ENCODE measurements at regions not wholly inside any gene's neighbourhood (a gene's known extent, or its start where the extent isn't known, plus 50 kb on each side); places are given as distances from the start of the nearest gene placed in this dataset.

- Histone ChIP-seq H3K27me3 (no peaks in the 10 kb centered on the region), H3K4me1 (peaks cover 0 to 36% (median 28%) of the 10 kb centered on the region in 4 donors), H3K4me3 (no peak overlapping the region), H3K9me3 (no peaks in the 10 kb centered on the region), H3K27ac (replicated peaks in 1 of 4) (no peak overlapping the region), H3K36me3 (no peaks in the 10 kb centered on the region)
- intact Hi-C loops (cut with DNase I): no loop called here
- no peak for TF ChIP-seq POLR2A (IDR thresholded peaks at IDR 0.05; ENCODE audit: low read depth)
- TF ChIP-seq, protein P1, sequence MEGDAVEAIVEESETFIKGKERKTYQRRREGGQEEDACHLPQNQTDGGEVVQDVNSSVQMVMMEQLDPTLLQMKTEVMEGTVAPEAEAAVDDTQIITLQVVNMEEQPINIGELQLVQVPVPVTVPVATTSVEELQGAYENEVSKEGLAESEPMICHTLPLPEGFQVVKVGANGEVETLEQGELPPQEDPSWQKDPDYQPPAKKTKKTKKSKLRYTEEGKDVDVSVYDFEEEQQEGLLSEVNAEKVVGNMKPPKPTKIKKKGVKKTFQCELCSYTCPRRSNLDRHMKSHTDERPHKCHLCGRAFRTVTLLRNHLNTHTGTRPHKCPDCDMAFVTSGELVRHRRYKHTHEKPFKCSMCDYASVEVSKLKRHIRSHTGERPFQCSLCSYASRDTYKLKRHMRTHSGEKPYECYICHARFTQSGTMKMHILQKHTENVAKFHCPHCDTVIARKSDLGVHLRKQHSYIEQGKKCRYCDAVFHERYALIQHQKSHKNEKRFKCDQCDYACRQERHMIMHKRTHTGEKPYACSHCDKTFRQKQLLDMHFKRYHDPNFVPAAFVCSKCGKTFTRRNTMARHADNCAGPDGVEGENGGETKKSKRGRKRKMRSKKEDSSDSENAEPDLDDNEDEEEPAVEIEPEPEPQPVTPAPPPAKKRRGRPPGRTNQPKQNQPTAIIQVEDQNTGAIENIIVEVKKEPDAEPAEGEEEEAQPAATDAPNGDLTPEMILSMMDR (IDR thresholded peaks at IDR 0.05): no peak
- no peak for TF ChIP-seq POLR2AphosphoS5 (IDR thresholded peaks at IDR 0.05)
- no peak for TF ChIP-seq EP300 (IDR thresholded peaks at IDR 0.05)
- no peak for DNase-seq (ENCODE audit: extremely low spot score)
- WGBS: 20% methylated on average over 1 of the region's 1 CpG
Observed at GRCh38 chr7:87000344-87000743, 59.1 kb downstream of the ELAPOR2 start.

- Histone ChIP-seq H3K27me3 (no peaks in the 10 kb centered on the region), H3K36me3 (no peaks in the 10 kb centered on the region), H3K4me1 (peaks cover 0 to 36% (median 28%) of the 10 kb centered on the region in 4 donors), H3K27ac (replicated peaks in 1 of 4) (no peak overlapping the region), H3K9me3 (no peaks in the 10 kb centered on the region), H3K4me3 (no peak overlapping the region)
- no peak for DNase-seq (ENCODE audit: extremely low spot score)
- intact Hi-C loops (cut with DNase I): no loop called here
- 88% methylated on average over 2 of the region's 2 CpGs for WGBS
- TF ChIP-seq, protein P1 (IDR thresholded peaks at IDR 0.05): no peak
- TF ChIP-seq POLR2AphosphoS5 (IDR thresholded peaks at IDR 0.05): no peak
- TF ChIP-seq EP300 (IDR thresholded peaks at IDR 0.05): no peak
- no peak for TF ChIP-seq POLR2A (IDR thresholded peaks at IDR 0.05; ENCODE audit: low read depth)
Observed at GRCh38 chr7:86999750-87000149, 59.7 kb downstream of the ELAPOR2 start.

GRCh38 chr7:86995814-86996213 is 63.6 kb downstream of the ELAPOR2 start:
- intact Hi-C loops (cut with DNase I): no loop called here
- Histone ChIP-seq H3K4me1 (peaks cover 6 to 20% (median 12%) of the 10 kb centered on the region in 4 donors), H3K9me3 (no peaks in the 10 kb centered on the region), H3K27me3 (no peaks in the 10 kb centered on the region), H3K36me3 (no peaks in the 10 kb centered on the region), H3K27ac (replicated peaks in 1 of 4) (no peak overlapping the region), H3K4me3 (no peak overlapping the region)
- TF ChIP-seq POLR2A (IDR thresholded peaks at IDR 0.05; ENCODE audit: low read depth) (no peak), POLR2AphosphoS5 (IDR thresholded peaks at IDR 0.05) (no peak), EP300 (IDR thresholded peaks at IDR 0.05) (no peak)
- TF ChIP-seq, protein P1 (IDR thresholded peaks at IDR 0.05): no peak
- WGBS: 95% methylated on average over 1 of the region's 1 CpG
- DNase-seq (ENCODE audit: extremely low spot score): no peak

GRCh38 chr7:86995052-86995725 is 64.3 kb downstream of the ELAPOR2 start:
- no peak for TF ChIP-seq EP300 (IDR thresholded peaks at IDR 0.05)
- TF ChIP-seq POLR2AphosphoS5 (IDR thresholded peaks at IDR 0.05): no peak
- no peak for TF ChIP-seq POLR2A (IDR thresholded peaks at IDR 0.05; ENCODE audit: low read depth)
- TF ChIP-seq, protein P1 (IDR thresholded peaks at IDR 0.05): no peak
- Histone ChIP-seq H3K9me3 (no peaks in the 10 kb centered on the region), H3K27ac (replicated peaks in 1 of 4) (no peak overlapping the region), H3K27me3 (no peaks in the 10 kb centered on the region), H3K4me1 (peaks cover 5 to 14% (median 6%) of the 10 kb centered on the region in 4 donors), H3K36me3 (no peaks in the 10 kb centered on the region), H3K4me3 (no peak overlapping the region)
- DNase-seq (ENCODE audit: extremely low spot score): no peak
- 78% methylated on average over 6 of the region's 6 CpGs for WGBS
- intact Hi-C loops (cut with DNase I): no loop called here

GRCh38 chr7:86991771-86992191 is 67.7 kb downstream of the ELAPOR2 start:
- Histone ChIP-seq H3K27me3 (no peaks in the 10 kb centered on the region), H3K4me1 (peaks cover 0 to 6% (median 3%) of the 10 kb centered on the region in 4 donors), H3K9me3 (no peaks in the 10 kb centered on the region), H3K27ac (replicated peaks in 1 of 4) (no peak overlapping the region), H3K36me3 (no peaks in the 10 kb centered on the region), H3K4me3 (no peak overlapping the region)
- intact Hi-C loops (cut with DNase I): no loop called here
- no peak for TF ChIP-seq EP300 (IDR thresholded peaks at IDR 0.05)
- TF ChIP-seq, protein P1 (IDR thresholded peaks at IDR 0.05): no peak
- TF ChIP-seq POLR2AphosphoS5 (IDR thresholded peaks at IDR 0.05): no peak
- no peak for DNase-seq (ENCODE audit: extremely low spot score)

All from esophagus muscularis mucosa (tissue), 4 donors.